GM23338 (cell line): ENCODE measurements at regions not wholly inside any gene's neighbourhood (a gene's known extent, or its start where the extent isn't known, plus 50 kb on each side); places are given as distances from the start of the nearest gene placed in this dataset.
A peak's percentile ranks its signal among the peaks of the same experiment; 100 is the strongest.

Experiments used
- ATAC-seq: fragments of 200-7000 bp; cut with Tn5 transposase; 3 replicates; pipeline ENCODE4 v1.9.1; 2020
- DNase-seq: peaks from one replicate; pipeline ENCODE4 v3.0.0-alpha.2; 2015; ENCODE audit warnings: low spot score
- H2AFZ ChIP-seq: fragments of 200-600 bp; sonication (generic); 2 replicates; pipeline ENCODE4 v1.8.0; 2016; ENCODE audit warnings: antibody characterized with exemption, mild to moderate bottlenecking, moderate library complexity
- H3F3A ChIP-seq: fragments of 200-600 bp; sonication (generic); replicated peaks from 2 replicates; pipeline ENCODE4 v1.8.0; 2017; ENCODE audit warnings: antibody characterized with exemption, mixed run types, low read depth
- H3K27ac ChIP-seq: fragments of 200-600 bp; sonication (generic); 2 replicates; pipeline ENCODE4 v1.6.1; 2016; ENCODE audit warnings: low read depth
- H3K27me3 ChIP-seq: fragments of 200-600 bp; sonication (generic); 2 replicates; pipeline ENCODE4 v1.8.0; 2016; ENCODE audit warnings: mild to moderate bottlenecking, mixed run types, moderate library complexity; ENCODE audit not compliant: insufficient read depth
- H3K36me3 ChIP-seq: fragments of 200-600 bp; sonication (generic); 2 replicates; pipeline ENCODE4 v1.8.0; 2016; ENCODE audit warnings: mild to moderate bottlenecking; ENCODE audit not compliant: insufficient read depth
- H3K4me1 ChIP-seq: fragments of 200-600 bp; sonication (generic); 2 replicates; pipeline ENCODE4 v1.8.0; 2016; ENCODE audit warnings: mild to moderate bottlenecking, moderate library complexity; ENCODE audit not compliant: insufficient read depth
- H3K4me2 ChIP-seq: fragments of 200-600 bp; sonication (generic); 2 replicates; pipeline ENCODE4 v1.7.1; 2017; ENCODE audit warnings: mixed run types
- H3K4me3 ChIP-seq: fragments of 200-600 bp; sonication (generic); 2 replicates; pipeline ENCODE4 v1.6.1; 2016; ENCODE audit warnings: mixed run types
- H3K79me2 ChIP-seq: fragments of 200-600 bp; sonication (generic); replicated peaks from 2 replicates; pipeline ENCODE4 v1.8.0; 2017; ENCODE audit warnings: mild to moderate bottlenecking; ENCODE audit not compliant: insufficient read depth
- H3K9me2 ChIP-seq: fragments of 200-600 bp; sonication (generic); 2 replicates; pipeline ENCODE4 v1.8.0; 2017; ENCODE audit not compliant: insufficient read depth
- H4K20me1 ChIP-seq: fragments of 200-600 bp; sonication (generic); replicated peaks from 2 replicates; pipeline ENCODE4 v1.8.0; 2017; ENCODE audit warnings: mild to moderate bottlenecking; ENCODE audit not compliant: insufficient read depth
- H3K27ac Mint-ChIP-seq: 2 replicates; pipeline ENCODE4 v1.8.0; 2020; ENCODE audit warnings: inconsistent platforms, mild to moderate bottlenecking, moderate library complexity, mixed read lengths
- H3K27me3 Mint-ChIP-seq: 3 replicates; pipeline ENCODE4 v1.8.0; 2022; ENCODE audit warnings: low read depth, mild to moderate bottlenecking, moderate library complexity, mixed read lengths, inconsistent platforms; ENCODE audit not compliant: insufficient read depth, poor library complexity
- H3K36me3 Mint-ChIP-seq: 3 replicates; pipeline ENCODE4 v1.8.0; 2021; ENCODE audit warnings: low read depth, mild to moderate bottlenecking, inconsistent platforms, moderate library complexity, mixed read lengths
- H3K4me1 Mint-ChIP-seq: 3 replicates; pipeline ENCODE4 v1.8.0; 2020; ENCODE audit warnings: mild to moderate bottlenecking, inconsistent platforms, mixed read lengths
- H3K4me3 Mint-ChIP-seq: 3 replicates; pipeline ENCODE4 v1.8.0; 2021; ENCODE audit warnings: moderate library complexity, mild to moderate bottlenecking, inconsistent platforms, mixed read lengths
- H3K9me3 Mint-ChIP-seq: 3 replicates; pipeline ENCODE4 v1.8.0; 2020; ENCODE audit warnings: moderate library complexity, mild to moderate bottlenecking, inconsistent platforms, mixed read lengths
- CREB1 ChIP-seq: fragments of 250-450 bp; sonication (Bioruptor Pico); IDR thresholded peaks from 2 replicates; pipeline ENCODE4 v1.5.0; 2020; ENCODE audit warnings: low read depth, mild to moderate bottlenecking, moderate library complexity
- EZH2 ChIP-seq: fragments of 200-600 bp; sonication (generic); IDR thresholded peaks from one replicate; pipeline ENCODE4 v1.8.0; 2017; ENCODE audit warnings: antibody characterized with exemption, mild to moderate bottlenecking, low read depth; ENCODE audit not compliant: unreplicated experiment
- EZH2phosphoT487 ChIP-seq: fragments of 200-600 bp; sonication (generic); IDR thresholded peaks from one replicate; pipeline ENCODE4 v1.8.1; 2018; ENCODE audit warnings: antibody characterized with exemption; ENCODE audit not compliant: unreplicated experiment
- JUNB ChIP-seq: IDR thresholded peaks from one replicate; pipeline ENCODE4 v1.6.1; 2016; ENCODE audit warnings: antibody characterized with exemption; ENCODE audit not compliant: unreplicated experiment
- NANOG ChIP-seq: IDR thresholded peaks from 2 replicates; pipeline ENCODE4 v1.6.1; 2016; ENCODE audit warnings: antibody characterized with exemption, borderline replicate concordance
- POLR2AphosphoS5 ChIP-seq: IDR thresholded peaks from 2 replicates; pipeline ENCODE4 v1.6.1; 2016; ENCODE audit warnings: antibody characterized with exemption, low read depth
- STAT1 ChIP-seq: IDR thresholded peaks from one replicate; pipeline ENCODE4 v1.6.1; 2016; ENCODE audit warnings: antibody characterized with exemption; ENCODE audit not compliant: unreplicated experiment
- ZNF114 ChIP-seq: fragments of 250-450 bp; sonication (Bioruptor Pico); IDR thresholded peaks from 2 replicates; pipeline ENCODE4 v1.5.0; 2020; ENCODE audit warnings: mild to moderate bottlenecking, moderate library complexity
- ZNF331 ChIP-seq: fragments of 250-450 bp; sonication (Bioruptor Pico); IDR thresholded peaks from 2 replicates; pipeline ENCODE4 v1.5.0; 2020; ENCODE audit warnings: low read depth, mild to moderate bottlenecking, moderate library complexity
- TF ChIP-seq, protein P1 (sequence below): IDR thresholded peaks from one replicate; pipeline ENCODE4 v1.6.1; 2018; ENCODE audit warnings: antibody characterized with exemption; ENCODE audit not compliant: unreplicated experiment
- TF ChIP-seq, protein P2 (sequence below), 2 experiments: fragments of 200-600 bp in 1 of 2; sonication (generic) in 1 of 2; conservative IDR thresholded peaks; 2 replicates each; pipeline versions ENCODE4 v1.5.1 to v1.6.1; 2016 to 2017; ENCODE audit warnings: antibody characterized with exemption in 2 of 2, low read depth in 2 of 2, mild to moderate bottlenecking in 2 of 2, moderate library complexity in 1 of 2

DNA sequence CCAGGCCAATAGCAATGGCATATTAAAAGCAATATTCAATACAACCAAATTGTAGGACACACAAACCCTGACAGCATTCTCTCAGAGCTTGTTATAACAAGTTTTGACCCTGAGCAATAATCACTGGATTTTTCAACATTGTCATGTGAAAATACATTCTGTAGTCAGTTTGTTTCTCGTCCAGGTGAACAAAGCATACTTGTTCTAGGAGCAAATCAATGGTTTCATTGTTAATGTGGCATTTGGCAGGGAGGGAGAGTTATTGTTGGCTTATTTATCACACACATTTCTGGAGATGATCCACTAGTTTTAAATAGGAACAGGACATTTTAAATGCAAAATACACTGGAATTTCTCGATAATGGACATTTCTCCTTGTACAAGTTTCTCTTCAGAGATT is 69.9 kb upstream of the L3MBTL4 start:
- H3K4me3 ChIP-seq = no peak overlapping the region
- no peaks in the 10 kb centered on the region; the same call in 1 of the 2 replicates for H3K9me2 ChIP-seq
- no peaks in the 10 kb centered on the region for H3F3A ChIP-seq
- no peaks in the 10 kb centered on the region for H3K27me3 Mint-ChIP-seq
- H4K20me1 ChIP-seq = no peaks in the 10 kb centered on the region
- H3K27me3 ChIP-seq = no peaks in the 10 kb centered on the region
- DNase-seq (no peak), ATAC-seq (no peak)
- peaks cover 2% of the 10 kb centered on the region; the same call in 1 of the 3 replicates for H3K9me3 Mint-ChIP-seq
- H3K27ac ChIP-seq = no peak overlapping the region
- H3K36me3 Mint-ChIP-seq = peaks cover 4% of the 10 kb centered on the region; the same call in 1 of the 3 replicates
- no peak overlapping the region for H3K27ac Mint-ChIP-seq
- H3K4me3 Mint-ChIP-seq = no peak overlapping the region
- H3K79me2 ChIP-seq = no peaks in the 10 kb centered on the region
- no peaks in the 10 kb centered on the region for H3K36me3 ChIP-seq
- H3K4me2 ChIP-seq = no peak overlapping the region
- peaks cover 42% of the 10 kb centered on the region for H3K4me1 Mint-ChIP-seq
- no peak for TF ChIP-seq EZH2
- no peak for TF ChIP-seq NANOG
- TF ChIP-seq, protein P1, sequence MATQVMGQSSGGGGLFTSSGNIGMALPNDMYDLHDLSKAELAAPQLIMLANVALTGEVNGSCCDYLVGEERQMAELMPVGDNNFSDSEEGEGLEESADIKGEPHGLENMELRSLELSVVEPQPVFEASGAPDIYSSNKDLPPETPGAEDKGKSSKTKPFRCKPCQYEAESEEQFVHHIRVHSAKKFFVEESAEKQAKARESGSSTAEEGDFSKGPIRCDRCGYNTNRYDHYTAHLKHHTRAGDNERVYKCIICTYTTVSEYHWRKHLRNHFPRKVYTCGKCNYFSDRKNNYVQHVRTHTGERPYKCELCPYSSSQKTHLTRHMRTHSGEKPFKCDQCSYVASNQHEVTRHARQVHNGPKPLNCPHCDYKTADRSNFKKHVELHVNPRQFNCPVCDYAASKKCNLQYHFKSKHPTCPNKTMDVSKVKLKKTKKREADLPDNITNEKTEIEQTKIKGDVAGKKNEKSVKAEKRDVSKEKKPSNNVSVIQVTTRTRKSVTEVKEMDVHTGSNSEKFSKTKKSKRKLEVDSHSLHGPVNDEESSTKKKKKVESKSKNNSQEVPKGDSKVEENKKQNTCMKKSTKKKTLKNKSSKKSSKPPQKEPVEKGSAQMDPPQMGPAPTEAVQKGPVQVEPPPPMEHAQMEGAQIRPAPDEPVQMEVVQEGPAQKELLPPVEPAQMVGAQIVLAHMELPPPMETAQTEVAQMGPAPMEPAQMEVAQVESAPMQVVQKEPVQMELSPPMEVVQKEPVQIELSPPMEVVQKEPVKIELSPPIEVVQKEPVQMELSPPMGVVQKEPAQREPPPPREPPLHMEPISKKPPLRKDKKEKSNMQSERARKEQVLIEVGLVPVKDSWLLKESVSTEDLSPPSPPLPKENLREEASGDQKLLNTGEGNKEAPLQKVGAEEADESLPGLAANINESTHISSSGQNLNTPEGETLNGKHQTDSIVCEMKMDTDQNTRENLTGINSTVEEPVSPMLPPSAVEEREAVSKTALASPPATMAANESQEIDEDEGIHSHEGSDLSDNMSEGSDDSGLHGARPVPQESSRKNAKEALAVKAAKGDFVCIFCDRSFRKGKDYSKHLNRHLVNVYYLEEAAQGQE = no peak
- TF ChIP-seq CREB1 (CRISPR knock-in tag) = no peak
- TF ChIP-seq ZNF114 (CRISPR knock-in tag) = no peak
- TF ChIP-seq, protein P2, sequence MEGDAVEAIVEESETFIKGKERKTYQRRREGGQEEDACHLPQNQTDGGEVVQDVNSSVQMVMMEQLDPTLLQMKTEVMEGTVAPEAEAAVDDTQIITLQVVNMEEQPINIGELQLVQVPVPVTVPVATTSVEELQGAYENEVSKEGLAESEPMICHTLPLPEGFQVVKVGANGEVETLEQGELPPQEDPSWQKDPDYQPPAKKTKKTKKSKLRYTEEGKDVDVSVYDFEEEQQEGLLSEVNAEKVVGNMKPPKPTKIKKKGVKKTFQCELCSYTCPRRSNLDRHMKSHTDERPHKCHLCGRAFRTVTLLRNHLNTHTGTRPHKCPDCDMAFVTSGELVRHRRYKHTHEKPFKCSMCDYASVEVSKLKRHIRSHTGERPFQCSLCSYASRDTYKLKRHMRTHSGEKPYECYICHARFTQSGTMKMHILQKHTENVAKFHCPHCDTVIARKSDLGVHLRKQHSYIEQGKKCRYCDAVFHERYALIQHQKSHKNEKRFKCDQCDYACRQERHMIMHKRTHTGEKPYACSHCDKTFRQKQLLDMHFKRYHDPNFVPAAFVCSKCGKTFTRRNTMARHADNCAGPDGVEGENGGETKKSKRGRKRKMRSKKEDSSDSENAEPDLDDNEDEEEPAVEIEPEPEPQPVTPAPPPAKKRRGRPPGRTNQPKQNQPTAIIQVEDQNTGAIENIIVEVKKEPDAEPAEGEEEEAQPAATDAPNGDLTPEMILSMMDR (conservative IDR thresholded peaks at IDR 0.05; ENCODE audit: low read depth in 2 of 2) = no peak
- TF ChIP-seq STAT1 = no peak
- TF ChIP-seq EZH2phosphoT487 = no peak
- H3K4me1 ChIP-seq = peaks cover 29% of the 10 kb centered on the region
- no peak overlapping the region for H2AFZ ChIP-seq

DNA sequence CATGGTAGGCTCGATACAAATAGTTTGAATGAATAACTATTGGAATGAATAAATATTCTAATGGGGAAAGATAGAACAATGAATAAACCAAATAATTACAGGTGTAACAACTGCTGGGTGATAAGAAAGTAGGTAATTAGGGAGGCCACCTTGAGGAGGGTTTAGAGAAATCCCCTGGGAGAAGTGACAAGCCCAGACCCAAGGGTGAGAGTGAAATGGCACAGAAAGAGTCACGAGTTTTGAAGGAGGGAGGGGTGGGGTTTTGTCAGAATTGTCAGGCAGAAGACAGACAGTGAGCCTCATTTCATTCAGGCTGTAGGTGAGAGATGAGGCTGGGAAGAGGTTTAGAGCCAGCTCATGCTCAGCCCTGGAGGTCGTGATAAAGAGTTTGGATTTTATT is 71.6 kb upstream of the L3MBTL4 start:
- Histone ChIP-seq H3F3A (no peaks in the 10 kb centered on the region), H3K79me2 (no peaks in the 10 kb centered on the region), H3K4me3 (no peak overlapping the region), H2AFZ (0 out of 2 replicates have a peak overlapping the region, but pooled peaks have one; percentile 20), H3K27me3 (no peaks in the 10 kb centered on the region), H4K20me1 (no peaks in the 10 kb centered on the region), H3K4me2 (no peak overlapping the region), H3K4me1 (peaks cover 29% of the 10 kb centered on the region), H3K9me2 (no peaks in the 10 kb centered on the region; the same call in 1 of the 2 replicates), H3K27ac (peak overlapping the region; percentile 76; the same call in 1 of the 2 replicates), H3K36me3 (no peaks in the 10 kb centered on the region)
- Mint-ChIP-seq H3K4me3 (no peak overlapping the region), H3K4me1 (peaks cover 42% of the 10 kb centered on the region), H3K36me3 (peaks cover 4% of the 10 kb centered on the region; the same call in 1 of the 3 replicates), H3K27ac (no peak overlapping the region), H3K9me3 (peaks cover 2% of the 10 kb centered on the region; the same call in 1 of the 3 replicates), H3K27me3 (no peaks in the 10 kb centered on the region)
- no peak for ATAC-seq
- DNase-seq = peak; percentile 2
- no peak for TF ChIP-seq ZNF114 (CRISPR knock-in tag)
- no peak for TF ChIP-seq ZNF331 (CRISPR knock-in tag)
- no peak for TF ChIP-seq NANOG
- TF ChIP-seq, protein P1 = no peak
- TF ChIP-seq EZH2 = no peak
- no peak for TF ChIP-seq EZH2phosphoT487
- no peak for TF ChIP-seq CREB1 (CRISPR knock-in tag)
- TF ChIP-seq POLR2AphosphoS5 = no peak
- no peak for TF ChIP-seq JUNB
- no peak for TF ChIP-seq STAT1
- TF ChIP-seq, protein P2 (conservative IDR thresholded peaks at IDR 0.05; ENCODE audit: low read depth in 2 of 2) = no peak
